SK-N-MC (cell line): ENCODE measurements at regions not wholly inside any gene's neighbourhood (a gene's known extent, or its start where the extent isn't known, plus 50 kb on each side); places are given as distances from the start of the nearest gene placed in this dataset.

Experiments used
- DNase-seq: peaks from one replicate; pipeline ENCODE4 v3.0.0-alpha.2; 2011; ENCODE audit warnings: low read depth, low spot score
- H3K27ac ChIP-seq: fragments of 200-600 bp; sonication (generic); 2 replicates; pipeline ENCODE4 v1.5.1; 2016; ENCODE audit warnings: mixed run types
- H3K36me3 ChIP-seq: fragments of 200-600 bp; sonication (generic); 2 replicates; pipeline ENCODE4 v1.6.1; 2017; ENCODE audit warnings: antibody characterized with exemption, low read length, mixed read lengths; ENCODE audit not compliant: insufficient read depth
- H3K4me3 ChIP-seq: fragments of 200-600 bp; sonication (generic); 2 replicates; pipeline ENCODE4 v1.5.1; 2016
- H3K9ac ChIP-seq: fragments of 200-600 bp; sonication (generic); 2 replicates; pipeline ENCODE4 v1.8.0; 2017; ENCODE audit warnings: mixed run types, mixed read lengths; ENCODE audit not compliant: insufficient read length
- H3K9me3 ChIP-seq: fragments of 200-600 bp; sonication (generic); 2 replicates; pipeline ENCODE4 v1.6.1; 2017; ENCODE audit warnings: low read depth, mild to moderate bottlenecking, antibody characterized with exemption, low read length, moderate library complexity, mixed read lengths
- EZH2 ChIP-seq: fragments of 200-600 bp; sonication (generic); IDR thresholded peaks from one replicate; pipeline ENCODE4 v1.6.1; 2017; ENCODE audit warnings: antibody characterized with exemption
- FOXP2 ChIP-seq: optimal IDR thresholded peaks from 2 replicates; pipeline ENCODE3; 2011; ENCODE audit warnings: mild to moderate bottlenecking, moderate library complexity; ENCODE audit not compliant: insufficient read depth; ENCODE audit errors: extremely low read length, control extremely low read depth
- POLR2AphosphoS5 ChIP-seq: IDR thresholded peaks from 2 replicates; pipeline ENCODE4 v1.6.1; 2012; ENCODE audit warnings: mild to moderate bottlenecking, low read depth, low read length, borderline replicate concordance

DNA sequence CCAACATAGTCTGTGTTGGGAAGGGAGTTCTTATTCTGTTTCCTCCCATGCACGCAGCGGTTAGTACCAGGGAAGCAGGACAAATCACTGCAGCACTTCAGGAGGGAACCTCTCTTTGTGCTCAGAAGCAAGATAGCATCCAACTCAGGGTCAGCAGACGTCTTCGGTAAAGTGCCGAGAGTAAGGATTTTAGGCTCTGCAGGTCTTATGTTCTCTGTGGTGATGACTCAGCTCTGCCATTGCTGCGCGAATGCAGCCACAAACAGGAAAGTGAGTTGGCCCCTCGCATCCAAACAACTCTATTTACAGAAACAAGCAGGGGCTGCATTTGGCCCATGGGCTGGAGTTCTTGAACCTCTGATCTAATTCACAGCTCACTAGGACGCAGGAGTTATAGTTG is 122.1 kb upstream of the SPATA13 start:
- H3K36me3 ChIP-seq = no peaks in the 10 kb centered on the region
- H3K4me3 ChIP-seq = no peak overlapping the region
- no peak overlapping the region for H3K27ac ChIP-seq
- no peak for DNase-seq
- H3K9me3 ChIP-seq = no peaks in the 10 kb centered on the region
- no peak overlapping the region for H3K9ac ChIP-seq
- no peak for TF ChIP-seq FOXP2
- no peak for TF ChIP-seq EZH2
- no peak for TF ChIP-seq POLR2AphosphoS5

DNA sequence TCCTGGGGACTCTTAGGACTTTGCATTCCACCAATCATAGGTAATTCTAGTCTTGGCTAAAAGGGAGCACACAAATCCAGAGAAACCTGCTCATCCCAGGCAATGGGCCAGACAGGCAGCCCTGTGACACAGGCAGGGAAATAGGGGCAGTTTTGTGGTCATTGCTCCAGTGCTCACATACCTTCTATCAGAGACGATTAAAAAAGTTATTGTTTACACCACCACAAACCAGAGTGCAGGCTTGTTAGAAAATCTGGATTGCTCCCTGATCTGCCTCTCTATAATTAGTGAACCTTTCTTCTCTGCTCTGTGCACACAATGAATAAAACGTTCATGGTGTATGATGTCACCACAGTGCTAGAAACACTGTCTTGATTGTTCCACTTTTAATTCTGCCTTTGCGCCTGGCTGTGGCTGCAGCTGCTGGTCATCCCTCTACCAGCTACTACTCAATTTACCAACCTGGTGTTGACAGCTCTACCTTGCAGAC is 121.6 kb upstream of the SPATA13 start:
- TF ChIP-seq EZH2 (no peak), FOXP2 (no peak), POLR2AphosphoS5 (no peak)
- no peak overlapping the region for H3K27ac ChIP-seq

DNA sequence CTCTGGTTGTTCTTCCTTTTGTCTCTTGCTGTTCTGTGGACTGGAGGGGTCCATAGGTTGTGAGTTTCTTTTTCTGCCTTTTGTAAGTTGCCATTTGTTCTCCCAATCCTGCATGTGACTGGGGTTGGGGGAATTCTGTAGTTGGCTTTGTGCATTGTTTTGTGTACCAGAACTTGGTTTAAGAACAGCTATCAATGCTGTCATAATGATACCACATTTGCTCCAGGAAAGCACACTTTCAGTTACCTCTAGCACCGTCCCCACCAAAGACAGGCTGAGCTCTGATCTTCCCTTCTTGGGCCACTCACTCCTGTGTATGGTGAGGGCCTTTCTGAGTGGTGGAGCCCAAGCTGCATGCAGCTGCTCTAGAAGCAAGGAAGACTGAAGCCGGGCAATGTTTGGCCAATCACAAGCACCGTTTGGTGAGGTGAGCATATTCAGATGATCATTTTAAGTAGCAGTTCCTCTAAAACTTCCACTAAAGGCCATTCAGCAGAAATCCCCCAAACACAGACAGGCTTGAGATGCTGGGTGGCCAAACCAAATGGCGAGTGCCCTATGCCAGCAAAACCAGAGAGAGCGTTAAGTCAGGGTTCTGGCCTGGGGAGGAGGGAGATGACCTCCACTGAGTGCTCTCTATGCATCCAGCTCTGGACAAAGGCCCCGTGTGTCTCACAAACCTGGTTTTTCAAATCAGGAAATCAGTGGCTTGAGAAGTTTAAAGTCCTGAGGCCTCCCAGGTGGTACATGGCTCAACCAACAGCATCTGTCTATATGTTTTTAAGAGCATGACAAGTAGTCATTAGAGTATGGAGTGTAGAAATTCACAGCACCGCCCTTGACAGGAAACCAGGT is 120.7 kb upstream of the SPATA13 start:
- Histone ChIP-seq H3K4me3 (no peak overlapping the region), H3K9ac (no peak overlapping the region), H3K27ac (no peak overlapping the region), H3K36me3 (no peaks in the 10 kb centered on the region), H3K9me3 (no peaks in the 10 kb centered on the region)
- TF ChIP-seq EZH2 (no peak), FOXP2 (no peak), POLR2AphosphoS5 (no peak)
- no peak for DNase-seq

More for the DNA sequence above, 121.6 kb upstream of the SPATA13 start:
- no peak overlapping the region for H3K4me3 ChIP-seq
- DNase-seq = no peak
- no peaks in the 10 kb centered on the region for H3K9me3 ChIP-seq
- no peak overlapping the region for H3K9ac ChIP-seq
- H3K36me3 ChIP-seq = no peaks in the 10 kb centered on the region

DNA sequence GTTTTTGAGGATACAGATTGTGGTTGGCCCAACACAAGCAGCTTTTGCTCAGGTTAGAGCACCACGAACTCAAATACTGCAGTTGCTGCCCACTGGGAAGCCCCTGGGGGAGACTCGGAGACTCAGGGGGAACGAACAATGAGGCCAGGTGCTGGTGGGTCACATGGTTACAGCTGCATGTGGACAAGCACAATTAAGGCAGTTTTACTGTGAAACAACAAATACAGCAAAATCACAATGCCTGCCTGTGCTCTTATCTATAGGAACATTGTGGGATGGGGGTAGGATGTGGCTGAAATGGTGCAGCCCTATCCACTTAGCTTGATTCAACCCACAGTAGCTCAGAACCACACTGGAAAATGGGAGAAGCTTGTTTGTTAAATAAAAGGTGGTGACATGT is 119.7 kb upstream of the SPATA13 start:
- DNase-seq = no peak
- H3K9ac ChIP-seq = no peak overlapping the region
- no peak overlapping the region for H3K4me3 ChIP-seq
- H3K27ac ChIP-seq = no peak overlapping the region
- no peaks in the 10 kb centered on the region for H3K9me3 ChIP-seq
- no peaks in the 10 kb centered on the region for H3K36me3 ChIP-seq
- TF ChIP-seq FOXP2 = no peak
- no peak for TF ChIP-seq POLR2AphosphoS5
- no peak for TF ChIP-seq EZH2

DNA sequence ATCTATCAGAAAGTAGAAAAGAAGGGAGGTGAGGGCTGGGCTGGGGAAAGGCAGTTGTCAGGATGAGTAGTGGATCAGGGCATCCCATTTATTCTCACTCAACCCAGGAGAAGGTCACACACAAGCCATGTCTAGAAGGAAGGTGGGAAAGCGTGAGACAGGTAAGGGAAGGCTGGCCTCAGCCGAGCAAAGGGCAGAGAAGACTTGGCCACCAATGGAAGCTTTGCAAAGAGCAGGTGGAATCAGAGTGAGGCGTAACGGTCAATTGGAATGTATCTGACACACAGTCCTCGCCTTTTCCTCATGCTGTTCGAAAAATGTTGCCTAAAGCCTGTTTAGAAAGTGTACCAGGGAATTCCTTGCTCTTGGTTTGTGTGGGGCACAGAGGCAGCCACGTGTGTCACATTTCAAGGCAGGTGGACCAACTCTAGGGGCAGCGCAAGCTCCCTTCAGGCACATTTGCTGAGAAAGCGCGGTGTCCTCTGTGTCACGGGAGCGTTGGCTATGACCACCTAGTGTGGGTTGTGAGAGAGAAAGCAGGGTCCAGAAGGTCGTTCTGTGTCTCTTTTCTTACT is 118.8 kb upstream of the SPATA13 start:
- Histone ChIP-seq H3K4me3 (no peak overlapping the region), H3K9ac (no peak overlapping the region), H3K9me3 (0 out of 2 replicates have a peak, but pooled peaks cover 4% of the 10 kb centered on the region), H3K36me3 (no peaks in the 10 kb centered on the region), H3K27ac (no peak overlapping the region)
- no peak for TF ChIP-seq POLR2AphosphoS5
- DNase-seq = no peak

DNA sequence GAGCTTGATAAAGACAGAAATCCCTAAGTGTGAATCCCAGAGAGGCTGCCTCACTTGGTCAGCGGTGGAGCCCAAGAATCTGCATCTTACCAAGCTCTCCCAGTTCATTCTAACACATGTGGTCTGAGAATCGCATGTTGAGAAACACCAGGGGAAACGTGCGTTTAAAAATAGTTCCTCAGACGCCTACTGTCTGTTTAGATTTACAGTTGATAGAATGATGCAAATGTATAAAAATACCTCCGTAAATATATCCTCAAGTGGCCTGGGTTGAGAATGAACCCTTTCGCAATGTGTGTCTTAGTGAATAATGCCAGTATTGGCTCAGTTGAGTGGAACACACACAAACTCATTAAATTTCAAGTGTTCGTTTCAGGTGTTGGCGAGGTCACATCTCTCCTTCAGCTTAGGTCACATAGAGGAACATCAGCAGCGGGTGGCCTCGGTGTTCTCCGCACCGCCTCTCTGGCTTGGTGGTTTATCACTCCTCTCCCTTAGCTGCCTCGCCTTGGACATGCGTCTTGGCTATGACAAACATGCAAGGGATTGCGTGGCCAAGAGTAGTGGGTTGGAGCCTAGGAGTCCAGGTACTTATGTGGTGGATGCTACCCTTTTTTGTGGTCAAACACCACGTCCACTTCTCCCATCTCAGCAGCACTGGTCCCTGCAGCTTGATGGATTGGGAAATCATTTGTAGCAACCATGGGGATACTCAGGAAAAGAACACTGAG is 117.6 kb upstream of the SPATA13 start:
- Histone ChIP-seq H3K36me3 (no peaks in the 10 kb centered on the region), H3K9me3 (0 out of 2 replicates have a peak, but pooled peaks cover 4% of the 10 kb centered on the region), H3K9ac (no peak overlapping the region), H3K4me3 (no peak overlapping the region), H3K27ac (no peak overlapping the region)
- DNase-seq = no peak
- no peak for TF ChIP-seq FOXP2
- TF ChIP-seq POLR2AphosphoS5 = no peak
- TF ChIP-seq EZH2 = no peak

DNA sequence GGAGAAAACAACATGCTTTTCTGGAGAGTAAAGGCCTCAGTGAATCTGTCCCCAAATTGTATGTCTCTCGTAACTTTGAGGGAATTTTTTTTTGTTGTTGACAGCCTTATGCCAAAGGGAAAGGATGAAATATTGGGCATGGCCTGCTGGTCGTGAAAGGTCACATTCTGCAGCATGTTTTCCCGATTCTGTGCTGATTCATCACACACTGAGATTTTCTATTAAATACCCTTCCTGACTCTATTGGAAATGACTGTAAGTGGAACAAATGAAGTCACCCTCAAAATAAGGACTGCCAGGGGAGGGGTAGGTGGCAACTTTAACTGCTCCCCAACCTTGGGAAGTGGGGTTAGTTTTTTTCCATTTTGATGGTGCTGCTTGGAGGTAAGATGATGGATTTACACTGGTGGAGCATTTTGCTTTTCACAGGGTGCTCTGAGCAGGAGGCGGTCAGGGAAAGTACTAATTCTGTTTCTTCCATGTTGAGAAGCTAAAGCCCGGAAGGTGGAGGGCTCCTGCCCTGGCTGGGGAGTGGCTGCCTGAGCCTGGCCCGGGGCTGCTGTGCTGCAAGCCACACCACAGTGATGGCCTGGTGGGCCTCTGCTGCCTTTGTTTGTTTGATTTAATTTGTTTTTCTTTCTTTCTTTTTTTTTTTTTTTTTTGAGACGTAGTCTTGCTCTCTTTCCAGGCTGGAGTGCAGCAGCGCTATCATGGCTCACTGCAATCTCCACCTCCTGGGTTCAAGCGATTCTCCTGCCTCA is 116.8 kb upstream of the SPATA13 start:
- Histone ChIP-seq H3K27ac (no peak overlapping the region), H3K9ac (no peak overlapping the region), H3K4me3 (no peak overlapping the region), H3K9me3 (0 out of 2 replicates have a peak, but pooled peaks cover 4% of the 10 kb centered on the region), H3K36me3 (no peaks in the 10 kb centered on the region)
- DNase-seq = no peak
- TF ChIP-seq POLR2AphosphoS5 = no peak

DNA sequence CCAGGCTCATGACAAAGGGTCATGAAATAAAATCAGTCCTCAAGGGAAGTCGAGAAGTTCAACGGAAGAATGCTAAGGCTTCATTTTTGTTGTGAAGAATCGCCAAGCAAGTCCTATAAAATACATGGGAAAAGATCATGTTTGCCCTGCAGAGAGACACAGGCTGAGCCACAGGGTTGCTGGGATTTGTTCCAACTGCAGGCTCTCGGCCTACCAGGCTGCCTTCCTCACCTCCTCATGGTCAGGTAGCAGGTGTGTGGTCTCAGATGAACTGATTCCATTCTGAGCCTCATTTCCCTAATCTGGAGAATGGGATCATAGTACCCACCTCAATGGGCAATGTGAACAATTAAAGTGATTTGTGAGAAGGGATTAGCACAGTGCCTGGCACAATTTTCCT is 114.9 kb upstream of the SPATA13 start:
- TF ChIP-seq EZH2 = no peak
- TF ChIP-seq POLR2AphosphoS5 = no peak
- TF ChIP-seq FOXP2 = no peak

DNA sequence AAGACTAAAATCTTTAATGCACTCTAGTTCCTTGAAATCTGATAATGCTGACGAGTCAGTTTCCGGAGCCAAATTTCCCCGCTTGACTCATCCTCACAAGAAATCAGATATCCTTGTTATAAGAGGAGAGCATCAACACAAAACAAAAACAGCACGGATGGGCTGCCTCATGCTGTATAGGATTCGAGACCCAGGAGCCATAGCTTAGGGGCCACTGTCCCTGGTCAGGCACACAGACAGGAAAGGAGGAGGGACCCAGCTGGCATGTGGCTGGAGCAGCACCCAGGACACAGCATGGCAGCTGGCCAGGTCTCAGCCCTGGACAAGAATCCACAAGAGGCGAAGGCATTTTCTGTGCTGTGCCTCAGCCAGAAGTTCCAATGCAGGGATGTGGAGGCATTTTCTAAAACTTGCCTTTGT is 110.2 kb upstream of the SPATA13 start:
- no peak for DNase-seq
- no peaks in the 10 kb centered on the region for H3K36me3 ChIP-seq
- H3K9me3 ChIP-seq = 0 out of 2 replicates have a peak, but pooled peaks cover 4% of the 10 kb centered on the region
- H3K9ac ChIP-seq = no peak overlapping the region
- TF ChIP-seq POLR2AphosphoS5 (no peak), FOXP2 (no peak), EZH2 (no peak)
- H3K4me3 ChIP-seq = no peak overlapping the region
- no peak overlapping the region for H3K27ac ChIP-seq

More for the DNA sequence above, 114.9 kb upstream of the SPATA13 start:
- H3K27ac ChIP-seq = no peak overlapping the region
- H3K9ac ChIP-seq = no peak overlapping the region
- no peak overlapping the region for H3K4me3 ChIP-seq
- H3K36me3 ChIP-seq = no peaks in the 10 kb centered on the region
- 0 out of 2 replicates have a peak, but pooled peaks cover 4% of the 10 kb centered on the region for H3K9me3 ChIP-seq
- DNase-seq = no peak
